ENCODE measurements at regions not wholly inside any gene's neighbourhood (a gene's known extent, or its start where the extent isn't known, plus 50 kb on each side); places are given as distances from the start of the nearest gene placed in this dataset.

GRCh38 chr13:53494406-53494805, 465.8 kb downstream of the OLFM4 start:
- TF ChIP-seq CTCF (IDR thresholded peaks at IDR 0.05; ENCODE audit: extremely low read depth in 1 of 2, insufficient read depth in 1 of 2, low read depth in 1 of 2, low read length in 2 of 2) (no peak), MAX (IDR thresholded peaks at IDR 0.05; ENCODE audit: insufficient read depth, insufficient read length) (no peak), POLR2A (IDR thresholded peaks at IDR 0.05; ENCODE audit: low read depth, low read length) (no peak)
